ENCODE measurements at regions not wholly inside any gene's neighbourhood (a gene's known extent, or its start where the extent isn't known, plus 50 kb on each side); places are given as distances from the start of the nearest gene placed in this dataset.

DNA sequence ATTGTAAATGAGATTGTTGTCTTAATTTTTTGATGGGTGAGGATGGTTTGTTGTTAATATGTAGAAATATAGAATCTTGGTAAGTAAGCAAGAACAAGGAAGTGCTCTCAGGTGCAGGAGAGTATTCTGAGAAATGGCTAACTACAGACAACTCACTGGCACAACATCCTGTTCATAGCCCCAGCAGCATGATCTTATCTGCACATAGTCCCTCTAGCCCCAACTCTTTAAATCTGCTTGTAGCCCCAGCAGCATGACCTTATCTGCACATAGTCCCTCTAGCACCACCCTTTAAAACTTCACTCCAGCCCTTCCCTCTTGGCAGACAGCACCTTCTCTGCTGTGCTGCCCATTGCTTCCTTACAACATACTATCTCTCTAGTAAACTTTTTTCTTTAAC, 1957.1 kb upstream of the ADGRL3 start (continued):
- no peak for TF ChIP-seq ZMAT4 (CRISPR knock-in tag; IDR thresholded peaks at IDR 0.05)
- TF ChIP-seq ELF4 (CRISPR knock-in tag; IDR thresholded peaks at IDR 0.05; ENCODE audit: low read depth), result no peak
- TF ChIP-seq JUN (CRISPR knock-in tag; IDR thresholded peaks at IDR 0.05), result no peak
- TF ChIP-seq CREB1 (CRISPR knock-in tag; IDR thresholded peaks at IDR 0.05), result no peak
- TF ChIP-seq, protein P1, sequence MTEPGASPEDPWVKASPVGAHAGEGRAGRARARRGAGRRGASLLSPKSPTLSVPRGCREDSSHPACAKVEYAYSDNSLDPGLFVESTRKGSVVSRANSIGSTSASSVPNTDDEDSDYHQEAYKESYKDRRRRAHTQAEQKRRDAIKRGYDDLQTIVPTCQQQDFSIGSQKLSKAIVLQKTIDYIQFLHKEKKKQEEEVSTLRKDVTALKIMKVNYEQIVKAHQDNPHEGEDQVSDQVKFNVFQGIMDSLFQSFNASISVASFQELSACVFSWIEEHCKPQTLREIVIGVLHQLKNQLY (CRISPR knock-in tag; IDR thresholded peaks at IDR 0.05), result no peak
- TF ChIP-seq HMGA2 (CRISPR knock-in tag; IDR thresholded peaks at IDR 0.05), result no peak
- no peak for TF ChIP-seq ATF6 (CRISPR knock-in tag; IDR thresholded peaks at IDR 0.05)

GRCh38 chr4:59247032-59247431, 1953.1 kb upstream of the ADGRL3 start:
- TF ChIP-seq TP53 (CRISPR knock-in tag; IDR thresholded peaks at IDR 0.05), result no peak
- no peak for TF ChIP-seq NR3C1 (CRISPR knock-in tag; conservative IDR thresholded peaks at IDR 0.05; ENCODE audit: low read depth)
- TF ChIP-seq ZNF263 (CRISPR knock-in tag; IDR thresholded peaks at IDR 0.05; ENCODE audit: low read depth), result no peak
- TF ChIP-seq, protein P2, sequence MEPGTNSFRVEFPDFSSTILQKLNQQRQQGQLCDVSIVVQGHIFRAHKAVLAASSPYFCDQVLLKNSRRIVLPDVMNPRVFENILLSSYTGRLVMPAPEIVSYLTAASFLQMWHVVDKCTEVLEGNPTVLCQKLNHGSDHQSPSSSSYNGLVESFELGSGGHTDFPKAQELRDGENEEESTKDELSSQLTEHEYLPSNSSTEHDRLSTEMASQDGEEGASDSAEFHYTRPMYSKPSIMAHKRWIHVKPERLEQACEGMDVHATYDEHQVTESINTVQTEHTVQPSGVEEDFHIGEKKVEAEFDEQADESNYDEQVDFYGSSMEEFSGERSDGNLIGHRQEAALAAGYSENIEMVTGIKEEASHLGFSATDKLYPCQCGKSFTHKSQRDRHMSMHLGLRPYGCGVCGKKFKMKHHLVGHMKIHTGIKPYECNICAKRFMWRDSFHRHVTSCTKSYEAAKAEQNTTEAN (CRISPR knock-in tag; IDR thresholded peaks at IDR 0.05), result no peak
- TF ChIP-seq PRRX2 (CRISPR knock-in tag; IDR thresholded peaks at IDR 0.05), result no peak
- peaks cover 15% of the 10 kb centered on the region for H3K36me3 Mint-ChIP-seq
- peaks cover 23% of the 10 kb centered on the region for H3K9me3 Mint-ChIP-seq
- H3K4me1 Mint-ChIP-seq, result peaks cover 7% of the 10 kb centered on the region
- no peak overlapping the region for H3K4me3 Mint-ChIP-seq
- H3K27me3 Mint-ChIP-seq (ENCODE audit: low read depth), result no peaks in the 10 kb centered on the region
- DNase-seq (ENCODE audit: low spot score) (no peak), ATAC-seq (no peak)
- H3K27ac Mint-ChIP-seq, result no peak overlapping the region
- CTCF ChIA-PET, result interaction anchor here (0.9 kb wide), 1 partner anchor 19 kb away, joined by 3 read pairs; no protein-coding TSS in a partner anchor
- POLR2A ChIA-PET, result no interaction called here

DNA sequence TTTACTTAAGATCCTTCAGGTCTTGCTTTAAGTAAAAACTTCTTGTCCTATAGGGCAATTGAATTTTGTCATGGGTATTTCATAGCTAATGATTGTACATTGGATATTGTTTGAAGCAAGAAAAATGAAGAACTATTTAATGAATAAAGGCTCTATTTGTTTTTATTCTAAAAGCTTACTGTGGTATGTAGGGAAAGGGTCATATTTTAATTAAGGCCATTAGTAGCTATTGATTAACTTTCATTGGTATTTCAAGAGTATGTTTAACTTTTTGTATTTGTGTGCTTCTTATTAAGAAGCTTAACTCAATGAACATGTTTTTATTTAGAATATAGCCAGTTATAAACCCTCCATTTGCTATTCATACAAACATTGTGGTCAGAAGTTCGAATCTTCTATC, 1951.8 kb upstream of the ADGRL3 start:
- Mint-ChIP-seq H3K27ac (0 out of 2 replicates have a peak overlapping the region, but pooled peaks have one; percentile 19), H3K27me3 (ENCODE audit: low read depth) (no peaks in the 10 kb centered on the region), H3K4me3 (no peak overlapping the region), H3K36me3 (peaks cover 2% of the 10 kb centered on the region), H3K4me1 (peaks cover 7% of the 10 kb centered on the region), H3K9me3 (peaks cover 10% of the 10 kb centered on the region)
- ChIA-PET POLR2A (no interaction called here), CTCF (no interaction called here)
- ATAC-seq (no peak), DNase-seq (ENCODE audit: low spot score) (no peak)
- TF ChIP-seq IRF1 (CRISPR knock-in tag; IDR thresholded peaks at IDR 0.05) (no peak), ARID4B (CRISPR knock-in tag; IDR thresholded peaks at IDR 0.05; ENCODE audit: borderline replicate concordance) (no peak), ZNF263 (CRISPR knock-in tag; IDR thresholded peaks at IDR 0.05; ENCODE audit: low read depth) (no peak), EMX1 (CRISPR knock-in tag; IDR thresholded peaks at IDR 0.05) (no peak), ATF1 (CRISPR knock-in tag; IDR thresholded peaks at IDR 0.05) (no peak), SP1 (CRISPR knock-in tag; conservative IDR thresholded peaks at IDR 0.05) (no peak), CREB1 (CRISPR knock-in tag; IDR thresholded peaks at IDR 0.05) (no peak), OVOL2 (CRISPR knock-in tag; IDR thresholded peaks at IDR 0.05; ENCODE audit: borderline replicate concordance) (no peak), NFYB (CRISPR knock-in tag; conservative IDR thresholded peaks at IDR 0.05; ENCODE audit: low read depth) (no peak), NR3C1 (CRISPR knock-in tag; conservative IDR thresholded peaks at IDR 0.05; ENCODE audit: low read depth) (no peak), GRHL2 (CRISPR knock-in tag; IDR thresholded peaks at IDR 0.05; ENCODE audit: insufficient replicate concordance, severe bottlenecking) (no peak)
- TF ChIP-seq, protein P3, sequence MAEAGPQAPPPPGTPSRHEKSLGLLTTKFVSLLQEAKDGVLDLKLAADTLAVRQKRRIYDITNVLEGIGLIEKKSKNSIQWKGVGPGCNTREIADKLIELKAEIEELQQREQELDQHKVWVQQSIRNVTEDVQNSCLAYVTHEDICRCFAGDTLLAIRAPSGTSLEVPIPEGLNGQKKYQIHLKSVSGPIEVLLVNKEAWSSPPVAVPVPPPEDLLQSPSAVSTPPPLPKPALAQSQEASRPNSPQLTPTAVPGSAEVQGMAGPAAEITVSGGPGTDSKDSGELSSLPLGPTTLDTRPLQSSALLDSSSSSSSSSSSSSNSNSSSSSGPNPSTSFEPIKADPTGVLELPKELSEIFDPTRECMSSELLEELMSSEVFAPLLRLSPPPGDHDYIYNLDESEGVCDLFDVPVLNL (CRISPR knock-in tag; IDR thresholded peaks at IDR 0.05; ENCODE audit: borderline replicate concordance, low read depth), result no peak
- TF ChIP-seq, protein P4, sequence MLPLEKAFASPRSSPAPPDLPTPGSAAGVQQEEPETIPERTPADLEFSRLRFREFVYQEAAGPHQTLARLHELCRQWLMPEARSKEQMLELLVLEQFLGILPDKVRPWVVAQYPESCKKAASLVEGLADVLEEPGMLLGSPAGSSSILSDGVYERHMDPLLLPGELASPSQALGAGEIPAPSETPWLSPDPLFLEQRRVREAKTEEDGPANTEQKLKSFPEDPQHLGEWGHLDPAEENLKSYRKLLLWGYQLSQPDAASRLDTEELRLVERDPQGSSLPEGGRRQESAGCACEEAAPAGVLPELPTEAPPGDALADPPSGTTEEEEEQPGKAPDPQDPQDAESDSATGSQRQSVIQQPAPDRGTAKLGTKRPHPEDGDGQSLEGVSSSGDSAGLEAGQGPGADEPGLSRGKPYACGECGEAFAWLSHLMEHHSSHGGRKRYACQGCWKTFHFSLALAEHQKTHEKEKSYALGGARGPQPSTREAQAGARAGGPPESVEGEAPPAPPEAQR (CRISPR knock-in tag; IDR thresholded peaks at IDR 0.05), result no peak

Measured in WTC11 (cell line).